HEK293T (cell line): ENCODE measurements at regions not wholly inside any gene's neighbourhood (a gene's known extent, or its start where the extent isn't known, plus 50 kb on each side); places are given as distances from the start of the nearest gene placed in this dataset.

Source experiments
- ARNT ChIP-seq: fragments of 450-650 bp; IDR thresholded peaks from 2 replicates; pipeline ENCODE4 v1.6.1; 2017; ENCODE audit warnings: mild to moderate bottlenecking
- BHLHE40 ChIP-seq: fragments of 450-650 bp; IDR thresholded peaks from 2 replicates; pipeline ENCODE4 v1.6.1; 2016; ENCODE audit warnings: mild to moderate bottlenecking, moderate library complexity, borderline replicate concordance
- ELF4 ChIP-seq: fragments of 450-650 bp; IDR thresholded peaks from 2 replicates; pipeline ENCODE4 v1.6.1; 2017; ENCODE audit warnings: antibody characterized with exemption
- L3MBTL2 ChIP-seq: fragments of 450-650 bp; conservative IDR thresholded peaks from 2 replicates; pipeline ENCODE4 v1.6.1; 2016; ENCODE audit warnings: mild to moderate bottlenecking
- SP1 ChIP-seq: fragments of 450-650 bp; IDR thresholded peaks from 2 replicates; pipeline ENCODE4 v1.6.1; 2017
- SUZ12 ChIP-seq: fragments of 450-650 bp; IDR thresholded peaks from 2 replicates; pipeline ENCODE4 v1.6.1; 2016; ENCODE audit warnings: mild to moderate bottlenecking
- ZNF384 ChIP-seq: fragments of 450-650 bp; IDR thresholded peaks from 2 replicates; pipeline ENCODE4 v1.6.1; 2016

DNA sequence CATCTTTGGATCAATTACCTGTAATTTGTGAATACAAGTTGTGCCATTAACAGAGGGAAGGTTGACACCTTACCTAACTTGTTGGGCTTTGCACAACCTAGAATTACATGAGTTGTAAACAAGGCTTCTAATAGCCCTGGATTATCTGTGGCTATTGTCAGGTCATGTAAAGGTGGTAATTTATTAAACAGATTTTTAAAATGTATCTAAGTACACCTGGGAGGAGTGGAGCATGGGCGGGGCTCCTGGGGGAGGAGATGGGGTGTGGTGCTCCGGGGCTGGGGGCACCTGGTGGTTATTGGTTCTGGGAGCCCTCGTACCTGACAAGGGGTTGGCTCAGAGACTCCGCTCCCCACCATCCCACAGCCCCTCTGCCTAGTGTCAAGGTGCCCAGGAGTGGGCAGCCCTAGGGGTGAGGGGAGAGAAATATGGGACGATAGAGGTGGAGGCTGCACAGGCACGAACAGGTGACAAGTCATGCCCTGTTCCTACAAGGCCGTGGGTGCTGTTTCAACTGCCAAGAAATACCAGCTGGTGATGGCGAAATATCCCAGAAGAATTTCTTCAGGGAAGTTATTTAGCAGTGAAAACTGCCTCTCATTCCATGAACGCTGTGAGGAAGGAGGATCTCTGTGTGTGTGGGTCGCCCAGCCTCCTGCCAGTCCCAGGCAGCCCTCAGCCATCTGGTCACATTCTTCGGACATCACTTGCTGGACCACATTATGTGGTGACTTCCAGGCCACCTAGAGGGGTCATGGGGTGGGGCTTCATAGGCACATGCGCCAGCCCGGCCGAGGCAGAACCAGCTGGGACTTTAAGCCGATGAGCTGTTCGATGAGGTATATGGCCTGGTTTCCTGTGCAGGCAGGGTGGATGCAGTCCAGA, 55.5 kb upstream of the IRX3 start:
- TF ChIP-seq L3MBTL2, result no peak
- TF ChIP-seq SP1, result no peak
- TF ChIP-seq ZNF384, result no peak
- TF ChIP-seq ARNT, result no peak
- TF ChIP-seq SUZ12, result no peak
- TF ChIP-seq BHLHE40, result no peak
- TF ChIP-seq ELF4, result no peak
